ENCODE measurements at regions not wholly inside any gene's neighbourhood (a gene's known extent, or its start where the extent isn't known, plus 50 kb on each side); places are given as distances from the start of the nearest gene placed in this dataset.

- H3K4me1 ChIP-seq: no peaks in the 10 kb centered on the region
- no peaks in the 10 kb centered on the region for H3K9me3 Mint-ChIP-seq (ENCODE audit: unreplicated experiment)
Measured at GRCh38 chr10:108208038-108208437, 1043.5 kb upstream of the SORCS1 start.

GRCh38 chr10:108204528-108205305 is 1040.2 kb upstream of the SORCS1 start:
- POLR2A ChIA-PET: interaction anchor here (0.7 kb wide), 1 partner anchor 10 kb away, joined by 4 read pairs; no protein-coding TSS in a partner anchor
- no peaks in the 10 kb centered on the region for H3K4me1 Mint-ChIP-seq (ENCODE audit: low read depth, unreplicated experiment)
- Histone ChIP-seq H3K36me3 (ENCODE audit: control insufficient read depth, insufficient read depth, low read length) (no peaks in the 10 kb centered on the region), H3K27me3 (replicated peaks; ENCODE audit: control insufficient read depth, insufficient read depth, low read length) (no peaks in the 10 kb centered on the region), H3K4me3 (ENCODE audit: low read depth, low read length) (no peak overlapping the region), H3K4me1 (no peaks in the 10 kb centered on the region), H3K9me3 (no peaks in the 10 kb centered on the region)
- intact Hi-C loops (cut with micrococcal nuclease; ENCODE audit: unreplicated experiment): no loop called here
- no TSS peak for BruUV-seq (replicated peaks)
- CTCF ChIA-PET: interaction anchor here (0.6 to 0.7 kb wide), 2 partner anchors 132 to 1641 kb away, joined by 5 read pairs; no protein-coding TSS in a partner anchor
- H3K4me3 Mint-ChIP-seq (ENCODE audit: unreplicated experiment): no peak overlapping the region
- peak; percentile 40 to 66 for TF ChIP-seq CTCF (IDR thresholded peaks at IDR 0.05; ENCODE audit: insufficient read depth in 1 of 2, low read depth in 1 of 2, low read length in 1 of 2, severe bottlenecking in 1 of 2, unreplicated experiment in 1 of 2)
- no peaks in the 10 kb centered on the region for H3K9me3 Mint-ChIP-seq (ENCODE audit: unreplicated experiment)
- no peaks in the 10 kb centered on the region for H3K27me3 Mint-ChIP-seq (ENCODE audit: insufficient read depth, unreplicated experiment)
- H3K36me3 Mint-ChIP-seq (ENCODE audit: insufficient read depth, unreplicated experiment): no peaks in the 10 kb centered on the region
- no peak overlapping the region for H3K27ac Mint-ChIP-seq (ENCODE audit: unreplicated experiment)
- peak in 1 of 2 experiments; percentile 26 for DNase-seq

More at GRCh38 chr10:108208038-108208437, 1043.5 kb upstream of the SORCS1 start:
- Mint-ChIP-seq H3K36me3 (ENCODE audit: insufficient read depth, unreplicated experiment) (no peaks in the 10 kb centered on the region), H3K4me1 (ENCODE audit: low read depth, unreplicated experiment) (no peaks in the 10 kb centered on the region), H3K27ac (ENCODE audit: unreplicated experiment) (no peak overlapping the region), H3K4me3 (ENCODE audit: unreplicated experiment) (no peak overlapping the region), H3K27me3 (ENCODE audit: insufficient read depth, unreplicated experiment) (no peaks in the 10 kb centered on the region)
- H3K36me3 ChIP-seq (ENCODE audit: control insufficient read depth, insufficient read depth, low read length): no peaks in the 10 kb centered on the region
- ChIA-PET CTCF (no interaction called here), POLR2A (no interaction called here)
- no peak for TF ChIP-seq CTCF (IDR thresholded peaks at IDR 0.05; ENCODE audit: insufficient read depth in 1 of 2, low read depth in 1 of 2, low read length in 1 of 2, severe bottlenecking in 1 of 2, unreplicated experiment in 1 of 2)
- no TSS peak for BruUV-seq (replicated peaks)
- intact Hi-C loops (cut with micrococcal nuclease; ENCODE audit: unreplicated experiment): no loop called here
- H3K9me3 ChIP-seq: no peaks in the 10 kb centered on the region
- no peak for DNase-seq
- no peaks in the 10 kb centered on the region for H3K27me3 ChIP-seq (replicated peaks; ENCODE audit: control insufficient read depth, insufficient read depth, low read length)
- H3K4me3 ChIP-seq (ENCODE audit: low read depth, low read length): no peak overlapping the region

- ChIA-PET CTCF (interaction anchor here (0.6 to 0.7 kb wide), 2 partner anchors 133 to 1641 kb away, joined by 5 read pairs; no protein-coding TSS in a partner anchor), POLR2A (interaction anchor here (0.7 kb wide), 1 partner anchor 10 kb away, joined by 4 read pairs; no protein-coding TSS in a partner anchor)
- intact Hi-C loops (cut with micrococcal nuclease; ENCODE audit: unreplicated experiment): no loop called here
- BruUV-seq (replicated peaks): no TSS peak
- H3K4me1 Mint-ChIP-seq (ENCODE audit: low read depth, unreplicated experiment): no peaks in the 10 kb centered on the region
- no peak overlapping the region for H3K4me3 Mint-ChIP-seq (ENCODE audit: unreplicated experiment)
- H3K36me3 Mint-ChIP-seq (ENCODE audit: insufficient read depth, unreplicated experiment): no peaks in the 10 kb centered on the region
- no peaks in the 10 kb centered on the region for H3K27me3 Mint-ChIP-seq (ENCODE audit: insufficient read depth, unreplicated experiment)
- Histone ChIP-seq H3K4me3 (ENCODE audit: low read depth, low read length) (no peak overlapping the region), H3K36me3 (ENCODE audit: control insufficient read depth, insufficient read depth, low read length) (no peaks in the 10 kb centered on the region), H3K9me3 (no peaks in the 10 kb centered on the region), H3K4me1 (no peaks in the 10 kb centered on the region), H3K27me3 (replicated peaks; ENCODE audit: control insufficient read depth, insufficient read depth, low read length) (no peaks in the 10 kb centered on the region)
- H3K9me3 Mint-ChIP-seq (ENCODE audit: unreplicated experiment): no peaks in the 10 kb centered on the region
- no peak overlapping the region for H3K27ac Mint-ChIP-seq (ENCODE audit: unreplicated experiment)
- TF ChIP-seq CTCF (IDR thresholded peaks at IDR 0.05; ENCODE audit: insufficient read depth in 1 of 2, low read depth in 1 of 2, low read length in 1 of 2, severe bottlenecking in 1 of 2, unreplicated experiment in 1 of 2): no peak
- DNase-seq: no peak
Measured at GRCh38 chr10:108203905-108204527, 1039.5 kb upstream of the SORCS1 start.
